ENCODE measurements at regions not wholly inside any gene's neighbourhood (a gene's known extent, or its start where the extent isn't known, plus 50 kb on each side); places are given as distances from the start of the nearest gene placed in this dataset.

GRCh38 chr6:156161471-156161870 is 615.7 kb upstream of the ARID1B start:
- no peaks in the 10 kb centered on the region for H3K36me3 ChIP-seq (ENCODE audit: insufficient read depth, low read length)

GRCh38 chr6:156160795-156161165 is 616.4 kb upstream of the ARID1B start:
- Histone ChIP-seq H3K27me3 (ENCODE audit: insufficient read depth, low read length) (no peaks in the 10 kb centered on the region), H3K27ac (ENCODE audit: low read depth, low read length) (no peak overlapping the region), H3K4me3 (ENCODE audit: low read depth, low read length) (no peak overlapping the region), H3K79me2 (ENCODE audit: control insufficient read depth, insufficient read depth, low read length, unreplicated experiment) (no peaks in the 10 kb centered on the region), H3K36me3 (ENCODE audit: insufficient read depth, low read length) (no peaks in the 10 kb centered on the region), H3K4me1 (ENCODE audit: control insufficient read depth, insufficient read depth, low read length, unreplicated experiment) (no peaks in the 10 kb centered on the region), H2AFZ (ENCODE audit: low read length, unreplicated experiment) (no peak overlapping the region)

More at GRCh38 chr6:156161471-156161870, 615.7 kb upstream of the ARID1B start:
- Histone ChIP-seq H3K27ac (ENCODE audit: low read depth, low read length) (no peak overlapping the region), H3K27me3 (ENCODE audit: insufficient read depth, low read length) (no peaks in the 10 kb centered on the region), H3K4me3 (ENCODE audit: low read depth, low read length) (no peak overlapping the region), H2AFZ (ENCODE audit: low read length, unreplicated experiment) (no peak overlapping the region), H3K79me2 (ENCODE audit: control insufficient read depth, insufficient read depth, low read length, unreplicated experiment) (no peaks in the 10 kb centered on the region), H3K4me1 (ENCODE audit: control insufficient read depth, insufficient read depth, low read length, unreplicated experiment) (no peaks in the 10 kb centered on the region)

- no peak overlapping the region for H3K27ac ChIP-seq (ENCODE audit: low read depth, low read length)
- H3K36me3 ChIP-seq (ENCODE audit: insufficient read depth, low read length): no peaks in the 10 kb centered on the region
- H2AFZ ChIP-seq (ENCODE audit: low read length, unreplicated experiment): no peak overlapping the region
- no peak overlapping the region for H3K4me3 ChIP-seq (ENCODE audit: low read depth, low read length)
- no peaks in the 10 kb centered on the region for H3K79me2 ChIP-seq (ENCODE audit: control insufficient read depth, insufficient read depth, low read length, unreplicated experiment)
- no peaks in the 10 kb centered on the region for H3K27me3 ChIP-seq (ENCODE audit: insufficient read depth, low read length)
- H3K4me1 ChIP-seq (ENCODE audit: control insufficient read depth, insufficient read depth, low read length, unreplicated experiment): no peaks in the 10 kb centered on the region
These were observed 617.0 kb upstream of the ARID1B start for GRCh38 chr6:156160007-156160794.

GRCh38 chr6:156154896-156155295 is 622.3 kb upstream of the ARID1B start:
- Histone ChIP-seq H3K36me3 (ENCODE audit: insufficient read depth, low read length) (no peaks in the 10 kb centered on the region), H2AFZ (ENCODE audit: low read length, unreplicated experiment) (no peak overlapping the region), H3K27ac (ENCODE audit: low read depth, low read length) (no peak overlapping the region), H3K4me1 (ENCODE audit: control insufficient read depth, insufficient read depth, low read length, unreplicated experiment) (no peaks in the 10 kb centered on the region), H3K4me3 (ENCODE audit: low read depth, low read length) (no peak overlapping the region), H3K27me3 (ENCODE audit: insufficient read depth, low read length) (no peaks in the 10 kb centered on the region), H3K79me2 (ENCODE audit: control insufficient read depth, insufficient read depth, low read length, unreplicated experiment) (no peaks in the 10 kb centered on the region)

GRCh38 chr6:156150391-156150790 is 626.8 kb upstream of the ARID1B start:
- no peak overlapping the region for H2AFZ ChIP-seq (ENCODE audit: low read length, unreplicated experiment)
- H3K79me2 ChIP-seq (ENCODE audit: control insufficient read depth, insufficient read depth, low read length, unreplicated experiment): no peaks in the 10 kb centered on the region
- H3K4me3 ChIP-seq (ENCODE audit: low read depth, low read length): no peak overlapping the region
- H3K36me3 ChIP-seq (ENCODE audit: insufficient read depth, low read length): no peaks in the 10 kb centered on the region
- H3K4me1 ChIP-seq (ENCODE audit: control insufficient read depth, insufficient read depth, low read length, unreplicated experiment): no peaks in the 10 kb centered on the region
- H3K27ac ChIP-seq (ENCODE audit: low read depth, low read length): no peak overlapping the region
- no peaks in the 10 kb centered on the region for H3K27me3 ChIP-seq (ENCODE audit: insufficient read depth, low read length)

GRCh38 chr6:156146891-156147290 is 630.3 kb upstream of the ARID1B start:
- H3K36me3 ChIP-seq (ENCODE audit: insufficient read depth, low read length): no peaks in the 10 kb centered on the region
- no peak overlapping the region for H3K27ac ChIP-seq (ENCODE audit: low read depth, low read length)
- no peaks in the 10 kb centered on the region for H3K79me2 ChIP-seq (ENCODE audit: control insufficient read depth, insufficient read depth, low read length, unreplicated experiment)
- no peaks in the 10 kb centered on the region for H3K4me1 ChIP-seq (ENCODE audit: control insufficient read depth, insufficient read depth, low read length, unreplicated experiment)
- H3K27me3 ChIP-seq (ENCODE audit: insufficient read depth, low read length): no peaks in the 10 kb centered on the region
- no peak overlapping the region for H3K4me3 ChIP-seq (ENCODE audit: low read depth, low read length)
- H2AFZ ChIP-seq (ENCODE audit: low read length, unreplicated experiment): no peak overlapping the region

GRCh38 chr6:156131221-156131903 is 645.8 kb upstream of the ARID1B start:
- Histone ChIP-seq H3K27me3 (ENCODE audit: insufficient read depth, low read length) (no peaks in the 10 kb centered on the region), H3K4me1 (ENCODE audit: control insufficient read depth, insufficient read depth, low read length, unreplicated experiment) (no peaks in the 10 kb centered on the region), H3K79me2 (ENCODE audit: control insufficient read depth, insufficient read depth, low read length, unreplicated experiment) (no peaks in the 10 kb centered on the region), H3K36me3 (ENCODE audit: insufficient read depth, low read length) (no peaks in the 10 kb centered on the region), H3K27ac (ENCODE audit: low read depth, low read length) (no peak overlapping the region), H2AFZ (ENCODE audit: low read length, unreplicated experiment) (no peak overlapping the region), H3K4me3 (ENCODE audit: low read depth, low read length) (no peak overlapping the region)

- no peaks in the 10 kb centered on the region for H3K4me1 ChIP-seq (ENCODE audit: control insufficient read depth, insufficient read depth, low read length, unreplicated experiment)
- H3K27me3 ChIP-seq (ENCODE audit: insufficient read depth, low read length): no peaks in the 10 kb centered on the region
- no peaks in the 10 kb centered on the region for H3K36me3 ChIP-seq (ENCODE audit: insufficient read depth, low read length)
- H3K27ac ChIP-seq (ENCODE audit: low read depth, low read length): no peak overlapping the region
- H3K79me2 ChIP-seq (ENCODE audit: control insufficient read depth, insufficient read depth, low read length, unreplicated experiment): no peaks in the 10 kb centered on the region
- H3K4me3 ChIP-seq (ENCODE audit: low read depth, low read length): no peak overlapping the region
- no peak overlapping the region for H2AFZ ChIP-seq (ENCODE audit: low read length, unreplicated experiment)
These were observed 650.6 kb upstream of the ARID1B start for GRCh38 chr6:156126535-156126934.

- Histone ChIP-seq H3K4me1 (ENCODE audit: control insufficient read depth, insufficient read depth, low read length, unreplicated experiment) (no peaks in the 10 kb centered on the region), H3K27me3 (ENCODE audit: insufficient read depth, low read length) (no peaks in the 10 kb centered on the region), H3K4me3 (ENCODE audit: low read depth, low read length) (no peak overlapping the region), H3K79me2 (ENCODE audit: control insufficient read depth, insufficient read depth, low read length, unreplicated experiment) (no peaks in the 10 kb centered on the region), H3K27ac (ENCODE audit: low read depth, low read length) (no peak overlapping the region), H2AFZ (ENCODE audit: low read length, unreplicated experiment) (no peak overlapping the region), H3K36me3 (ENCODE audit: insufficient read depth, low read length) (no peaks in the 10 kb centered on the region)
These were observed 651.3 kb upstream of the ARID1B start for GRCh38 chr6:156125844-156126243.

- Histone ChIP-seq H3K27ac (ENCODE audit: low read depth, low read length) (no peak overlapping the region), H3K36me3 (ENCODE audit: insufficient read depth, low read length) (no peaks in the 10 kb centered on the region), H3K4me1 (ENCODE audit: control insufficient read depth, insufficient read depth, low read length, unreplicated experiment) (no peaks in the 10 kb centered on the region), H2AFZ (ENCODE audit: low read length, unreplicated experiment) (no peak overlapping the region), H3K27me3 (ENCODE audit: insufficient read depth, low read length) (no peaks in the 10 kb centered on the region), H3K79me2 (ENCODE audit: control insufficient read depth, insufficient read depth, low read length, unreplicated experiment) (no peaks in the 10 kb centered on the region), H3K4me3 (ENCODE audit: low read depth, low read length) (no peak overlapping the region)
These were observed 653.4 kb upstream of the ARID1B start for GRCh38 chr6:156123731-156124130.

GRCh38 chr6:156121973-156122372 is 655.2 kb upstream of the ARID1B start:
- H2AFZ ChIP-seq (ENCODE audit: low read length, unreplicated experiment): no peak overlapping the region
- H3K4me3 ChIP-seq (ENCODE audit: low read depth, low read length): no peak overlapping the region
- no peak overlapping the region for H3K27ac ChIP-seq (ENCODE audit: low read depth, low read length)
- H3K79me2 ChIP-seq (ENCODE audit: control insufficient read depth, insufficient read depth, low read length, unreplicated experiment): no peaks in the 10 kb centered on the region
- H3K4me1 ChIP-seq (ENCODE audit: control insufficient read depth, insufficient read depth, low read length, unreplicated experiment): no peaks in the 10 kb centered on the region
- no peaks in the 10 kb centered on the region for H3K36me3 ChIP-seq (ENCODE audit: insufficient read depth, low read length)
- no peaks in the 10 kb centered on the region for H3K27me3 ChIP-seq (ENCODE audit: insufficient read depth, low read length)
